ENCODE measurements at regions not wholly inside any gene's neighbourhood (a gene's known extent, or its start where the extent isn't known, plus 50 kb on each side); places are given as distances from the start of the nearest gene placed in this dataset.
"Not testable (repeated sequence)": the region's sequence is repeated elsewhere in the genome, so short reads cannot be mapped to it uniquely, and the experiment has no call there.

DNA sequence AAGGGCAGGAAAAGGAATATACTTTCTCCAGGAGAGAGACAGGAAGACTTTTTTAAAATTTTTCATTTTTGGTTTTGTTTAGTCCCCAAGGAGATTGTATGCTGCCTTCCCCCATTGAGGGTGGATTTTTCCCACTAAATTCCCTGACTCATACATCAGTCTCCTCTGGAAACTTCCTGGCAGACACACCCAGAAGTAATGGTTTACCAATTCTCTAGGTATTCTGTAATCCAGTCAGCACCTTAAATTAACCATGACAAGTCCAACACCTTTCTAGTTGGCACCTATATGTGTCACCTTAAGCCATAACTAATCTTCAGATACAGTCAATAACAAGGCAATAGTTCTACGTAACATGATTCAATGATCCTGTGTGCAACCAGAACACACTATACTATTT is 373.6 kb upstream of the NPAP1 start:
- TF ChIP-seq CTCF (conservative IDR thresholded peaks at IDR 0.05); EZH2 (IDR thresholded peaks at IDR 0.05; ENCODE audit: low read depth): not testable (repeated sequence)

Data from PC-9 (cell line).